Small intestine (tissue), 7 donors: ENCODE measurements at regions not wholly inside any gene's neighbourhood (a gene's known extent, or its start where the extent isn't known, plus 50 kb on each side); places are given as distances from the start of the nearest gene placed in this dataset.
"Not testable (repeated sequence)": the region's sequence is repeated elsewhere in the genome, so short reads cannot be mapped to it uniquely, and the experiment has no call there.

Experiments used
- DNase-seq, 2 donors: peaks; one replicate each; pipeline versions ENCODE4 v3.0.0 to v3.0.0-alpha.2; 2013
- FAIRE-seq: peaks from 2 replicates; lab custom pipeline; 2012; peaks lifted over from hg19 to GRCh38; lab: Jason Lieb, UNC
- H3K27ac ChIP-seq, 3 donors: one replicate each; pipeline ENCODE4 v1.5.1; 2013; ENCODE audit warnings: low read length in 2 of 3, mild to moderate bottlenecking in 2 of 3, control low read depth in 1 of 3, inconsistent platforms in 1 of 3, low read depth in 1 of 3, moderate library complexity in 1 of 3
- H3K27me3 ChIP-seq, 3 donors: one replicate each; pipeline ENCODE4 v1.6.1; 2013; ENCODE audit warnings: low read length in 3 of 3, inconsistent platforms in 1 of 3; ENCODE audit not compliant: control insufficient read depth in 3 of 3, insufficient read depth in 3 of 3
- H3K36me3 ChIP-seq, 3 donors: one replicate each; pipeline ENCODE4 v1.6.1; 2013; ENCODE audit warnings: low read length in 3 of 3, inconsistent platforms in 1 of 3, low read depth in 1 of 3, mild to moderate bottlenecking in 1 of 3, moderate library complexity in 1 of 3; ENCODE audit not compliant: control insufficient read depth in 3 of 3, insufficient read depth in 2 of 3
- H3K4me1 ChIP-seq, 3 donors: one replicate each; pipeline ENCODE4 v1.6.1; 2013; ENCODE audit warnings: low read length in 2 of 3, inconsistent platforms in 1 of 3, low read depth in 1 of 3, mild to moderate bottlenecking in 1 of 3, moderate library complexity in 1 of 3; ENCODE audit not compliant: control insufficient read depth in 3 of 3, insufficient read depth in 2 of 3
- H3K4me3 ChIP-seq, 3 donors: one replicate each; pipeline ENCODE4 v1.5.1; 2013; ENCODE audit warnings: low read length in 3 of 3, control low read depth in 1 of 3, inconsistent platforms in 1 of 3, low read depth in 1 of 3, mild to moderate bottlenecking in 1 of 3, moderate library complexity in 1 of 3
- H3K9me3 ChIP-seq, 2 donors: one replicate each; pipeline ENCODE4 v1.6.1; 2013; ENCODE audit warnings: low read depth in 1 of 2, low read length in 1 of 2; ENCODE audit not compliant: control insufficient read depth in 2 of 2, insufficient read depth in 1 of 2
- WGBS, 3 donors: extraction: QIAGEN DNeasy Blood & Tissue Kit; methylation state at CpG; one replicate each; pipeline ENCODE4 v1.1.7; 2013; 5-methylcytosine and 5-hydroxymethylcytosine counted together
- donor health status: healthy with polysubstance abuse.
- donor health status: control.
- donor health status: control.
- donor health status: Bipolar disorder and iron deficiency.
- donor health status: healthy.

- H3K27ac ChIP-seq: no peak overlapping the region
- H3K4me1 ChIP-seq: no peaks in the 10 kb centered on the region
- no peak overlapping the region for H3K4me3 ChIP-seq
- 33 to 44% (median 33%) methylated on average over 2 of the region's 2 CpGs for WGBS, 3 donors
- H3K9me3 ChIP-seq: no peaks in the 10 kb centered on the region
- no peak for DNase-seq
- H3K36me3 ChIP-seq: no peaks in the 10 kb centered on the region
- no peak for FAIRE-seq
- no peaks in the 10 kb centered on the region for H3K27me3 ChIP-seq
Observed at GRCh38 chr10:6813856-6814255, 233.8 kb upstream of the PRKCQ start.

GRCh38 chr10:6813306-6813705 lies 233.2 kb upstream of the PRKCQ start:
- no peak for FAIRE-seq

GRCh38 chr10:6811153-6811552 lies 231.1 kb upstream of the PRKCQ start:
- Histone ChIP-seq H3K36me3 (no peaks in the 10 kb centered on the region), H3K9me3 (no peaks in the 10 kb centered on the region), H3K27me3 (no peaks in the 10 kb centered on the region), H3K27ac (no peak overlapping the region), H3K4me1 (no peaks in the 10 kb centered on the region), H3K4me3 (no peak overlapping the region)
- DNase-seq: no peak
- WGBS, 3 donors: 62 to 80% (median 66%) methylated on average over 3 of the region's 3 CpGs
- no peak for FAIRE-seq

More at GRCh38 chr10:6813306-6813705, 233.2 kb upstream of the PRKCQ start:
- no peak for DNase-seq
- Histone ChIP-seq H3K27me3 (no peaks in the 10 kb centered on the region), H3K27ac (no peak overlapping the region), H3K4me3 (no peak overlapping the region), H3K9me3 (no peaks in the 10 kb centered on the region), H3K4me1 (no peaks in the 10 kb centered on the region), H3K36me3 (no peaks in the 10 kb centered on the region)
- 52 to 57% (median 55%) methylated on average over 3 of the region's 3 CpGs for WGBS, 3 donors

- H3K4me3 ChIP-seq: no peak overlapping the region
- 35 to 89% (median 71%) methylated on average over 1 of the region's 1 CpG for WGBS, 3 donors
- no peaks in the 10 kb centered on the region for H3K4me1 ChIP-seq
- H3K27me3 ChIP-seq: no peaks in the 10 kb centered on the region
- H3K9me3 ChIP-seq: no peaks in the 10 kb centered on the region
- H3K27ac ChIP-seq: no peak overlapping the region
- no peaks in the 10 kb centered on the region for H3K36me3 ChIP-seq
- FAIRE-seq (no peak), DNase-seq (no peak)
Observed at GRCh38 chr10:6803427-6803783, 223.3 kb upstream of the PRKCQ start.

GRCh38 chr10:6802759-6803426 lies 222.8 kb upstream of the PRKCQ start:
- Histone ChIP-seq H3K4me1 (no peaks in the 10 kb centered on the region), H3K4me3 (no peak overlapping the region), H3K9me3 (no peaks in the 10 kb centered on the region), H3K36me3 (no peaks in the 10 kb centered on the region), H3K27ac (no peak overlapping the region), H3K27me3 (no peaks in the 10 kb centered on the region)
- WGBS, 3 donors: 63 to 67% (median 64%) methylated on average over 5 to 6 of the region's 6 CpGs
- DNase-seq (no peak), FAIRE-seq (no peak)

GRCh38 chr10:6796231-6796630 lies 216.2 kb upstream of the PRKCQ start:
- Histone ChIP-seq H3K4me1 (no peaks in the 10 kb centered on the region), H3K9me3 (no peaks in the 10 kb centered on the region), H3K27me3 (no peaks in the 10 kb centered on the region), H3K27ac (no peak overlapping the region), H3K36me3 (no peaks in the 10 kb centered on the region), H3K4me3 (no peak overlapping the region)
- DNase-seq (no peak), FAIRE-seq (no peak)
- WGBS, 3 donors: 53 to 77% (median 72%) methylated on average over 3 of the region's 3 CpGs

- H3K4me3 ChIP-seq: no peak overlapping the region
- DNase-seq: no peak
- FAIRE-seq: no peak
- H3K4me1 ChIP-seq: no peaks in the 10 kb centered on the region
- H3K27ac ChIP-seq: no peak overlapping the region
- H3K9me3 ChIP-seq: no peaks in the 10 kb centered on the region
- WGBS, 3 donors: 87 to 88% (median 87%) methylated on average over 6 of the region's 6 CpGs
- H3K36me3 ChIP-seq: no peaks in the 10 kb centered on the region
- H3K27me3 ChIP-seq: no peaks in the 10 kb centered on the region
Observed at GRCh38 chr10:6795541-6795940, 215.5 kb upstream of the PRKCQ start.

GRCh38 chr10:6794841-6795240 lies 214.8 kb upstream of the PRKCQ start:
- not testable (repeated sequence) for H3K36me3 ChIP-seq, H3K9me3 ChIP-seq, H3K4me1 ChIP-seq, H3K27ac ChIP-seq, H3K4me3 ChIP-seq, H3K27me3 ChIP-seq, FAIRE-seq, DNase-seq
- 42 to 69% (median 51%) methylated on average over 5 to 6 of the region's 10 CpGs for WGBS, 3 donors

- no peaks in the 10 kb centered on the region for H3K27me3 ChIP-seq
- no peak overlapping the region for H3K27ac ChIP-seq
- FAIRE-seq (no peak), DNase-seq (no peak)
- no peak overlapping the region for H3K4me3 ChIP-seq
- 76 to 83% (median 81%) methylated on average over 10 of the region's 10 CpGs for WGBS, 3 donors
- H3K36me3 ChIP-seq: no peaks in the 10 kb centered on the region
- no peaks in the 10 kb centered on the region for H3K4me1 ChIP-seq
- H3K9me3 ChIP-seq: no peaks in the 10 kb centered on the region
Observed at GRCh38 chr10:6794441-6794840, 214.4 kb upstream of the PRKCQ start.
